ENCODE measurements at regions not wholly inside any gene's neighbourhood (a gene's known extent, or its start where the extent isn't known, plus 50 kb on each side); places are given as distances from the start of the nearest gene placed in this dataset.

DNA sequence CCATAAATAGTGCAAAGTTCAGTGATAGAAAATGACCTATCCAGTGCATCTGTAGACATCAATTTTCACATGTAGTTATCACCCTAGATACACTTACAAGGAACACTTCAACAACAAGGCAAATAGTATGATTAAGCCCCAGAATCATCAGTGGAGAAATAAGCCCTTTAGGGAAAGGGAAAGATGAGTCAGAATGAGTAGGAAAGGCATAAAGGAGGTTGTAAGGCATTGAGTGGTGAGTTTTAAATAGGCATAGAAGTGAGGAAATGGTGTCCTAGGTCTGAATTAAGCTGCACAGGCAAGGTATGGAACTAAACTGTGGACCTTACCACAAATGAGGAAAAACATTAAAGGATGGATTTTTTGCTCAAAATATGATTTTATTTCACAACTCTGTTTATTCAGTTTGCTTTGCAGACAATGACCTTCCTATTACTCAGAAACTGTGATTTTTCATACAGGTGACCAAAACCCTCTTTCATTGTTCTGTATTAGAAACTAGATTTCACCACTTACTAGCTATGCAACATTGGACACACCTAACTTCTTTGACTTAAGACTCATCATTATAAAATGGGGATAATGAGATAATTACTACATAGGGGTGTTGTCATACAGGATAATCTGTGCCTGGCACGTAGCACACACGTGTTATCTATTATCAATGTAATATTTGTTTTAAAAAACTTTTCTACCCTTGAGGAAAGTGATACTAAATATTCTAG lies 57.0 kb upstream of the MAP9 start:
- POLR2A ChIA-PET = no interaction called here

DNA sequence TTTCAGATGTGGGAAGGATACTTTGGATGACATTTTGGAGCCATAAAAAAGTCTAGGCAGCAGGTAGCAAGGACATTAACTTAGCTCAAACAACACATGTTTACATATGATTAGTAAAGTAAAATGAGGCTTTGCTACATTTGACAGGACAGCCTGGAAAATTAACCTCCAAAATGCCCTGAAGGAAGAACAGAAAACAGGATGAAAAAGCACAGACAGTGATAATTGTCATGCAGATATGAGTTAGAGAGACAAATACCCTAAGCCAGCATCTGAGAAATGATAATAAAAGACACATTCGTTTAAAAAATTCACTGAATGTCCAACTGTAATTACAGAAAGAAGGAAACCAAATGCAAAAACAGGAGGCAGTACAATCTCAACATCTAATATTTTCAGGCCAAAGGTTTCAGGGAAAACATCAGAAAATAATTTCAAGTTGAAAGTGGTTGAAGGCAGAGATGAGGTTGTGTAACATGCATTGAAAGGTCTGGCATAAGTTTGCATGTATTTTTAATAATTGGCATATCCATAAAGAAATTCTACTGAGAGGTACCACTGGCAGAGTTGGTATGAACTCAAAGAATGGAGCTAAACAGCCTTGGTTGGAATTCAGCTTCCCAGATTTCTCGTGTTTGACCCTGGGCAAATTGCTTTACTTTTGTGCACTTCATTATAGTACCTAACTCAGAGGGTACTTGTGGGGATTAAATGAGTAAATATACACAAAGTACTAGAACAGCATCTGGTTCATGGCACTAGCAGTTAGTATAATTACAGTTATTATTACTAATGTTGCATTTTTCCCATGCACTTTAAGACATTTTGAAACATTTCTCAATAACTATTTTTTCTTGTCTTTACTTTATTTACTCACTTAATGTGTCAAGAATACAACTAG lies 54.4 kb upstream of the MAP9 start:
- DNase-seq (ENCODE audit: unreplicated experiment) = no peak
- H3K4me1 Mint-ChIP-seq (ENCODE audit: insufficient read depth, unreplicated experiment) = peaks cover 6% of the 10 kb centered on the region
- H3K36me3 Mint-ChIP-seq (ENCODE audit: insufficient read depth, unreplicated experiment) = no peaks in the 10 kb centered on the region
- POLR2A ChIA-PET = interaction anchor here (0.7 kb wide), 1 partner anchor 212 kb away, joined by 3 read pairs; no protein-coding TSS in a partner anchor
- CTCF ChIA-PET = interaction anchor here (0.6 to 3.5 kb wide), 6 partner anchors 10 to 356 kb away, joined by 3 to 18 read pairs (median 4); no protein-coding TSS in a partner anchor
- BruUV-seq (replicated peaks) = no TSS peak
- TF ChIP-seq, protein P1, sequence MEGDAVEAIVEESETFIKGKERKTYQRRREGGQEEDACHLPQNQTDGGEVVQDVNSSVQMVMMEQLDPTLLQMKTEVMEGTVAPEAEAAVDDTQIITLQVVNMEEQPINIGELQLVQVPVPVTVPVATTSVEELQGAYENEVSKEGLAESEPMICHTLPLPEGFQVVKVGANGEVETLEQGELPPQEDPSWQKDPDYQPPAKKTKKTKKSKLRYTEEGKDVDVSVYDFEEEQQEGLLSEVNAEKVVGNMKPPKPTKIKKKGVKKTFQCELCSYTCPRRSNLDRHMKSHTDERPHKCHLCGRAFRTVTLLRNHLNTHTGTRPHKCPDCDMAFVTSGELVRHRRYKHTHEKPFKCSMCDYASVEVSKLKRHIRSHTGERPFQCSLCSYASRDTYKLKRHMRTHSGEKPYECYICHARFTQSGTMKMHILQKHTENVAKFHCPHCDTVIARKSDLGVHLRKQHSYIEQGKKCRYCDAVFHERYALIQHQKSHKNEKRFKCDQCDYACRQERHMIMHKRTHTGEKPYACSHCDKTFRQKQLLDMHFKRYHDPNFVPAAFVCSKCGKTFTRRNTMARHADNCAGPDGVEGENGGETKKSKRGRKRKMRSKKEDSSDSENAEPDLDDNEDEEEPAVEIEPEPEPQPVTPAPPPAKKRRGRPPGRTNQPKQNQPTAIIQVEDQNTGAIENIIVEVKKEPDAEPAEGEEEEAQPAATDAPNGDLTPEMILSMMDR (IDR thresholded peaks at IDR 0.05; ENCODE audit: unreplicated experiment) = no peak
- H3K27me3 Mint-ChIP-seq (ENCODE audit: insufficient read depth, unreplicated experiment) = no peaks in the 10 kb centered on the region
- no peak overlapping the region for H3K27ac Mint-ChIP-seq (ENCODE audit: low read depth, unreplicated experiment)
- no peaks in the 10 kb centered on the region for H3K9me3 Mint-ChIP-seq (ENCODE audit: unreplicated experiment)
- intact Hi-C loops (cut with micrococcal nuclease) = no loop called here
- H3K4me3 Mint-ChIP-seq (ENCODE audit: unreplicated experiment) = no peak overlapping the region

More for the DNA sequence above, 57.0 kb upstream of the MAP9 start:
- no peaks in the 10 kb centered on the region for H3K27me3 Mint-ChIP-seq (ENCODE audit: insufficient read depth, unreplicated experiment)
- no peak overlapping the region for H3K4me3 Mint-ChIP-seq (ENCODE audit: unreplicated experiment)
- no TSS peak for BruUV-seq (replicated peaks)
- H3K27ac Mint-ChIP-seq (ENCODE audit: low read depth, unreplicated experiment) = no peak overlapping the region
- TF ChIP-seq, protein P1 (IDR thresholded peaks at IDR 0.05; ENCODE audit: unreplicated experiment) = no peak
- intact Hi-C loops (cut with micrococcal nuclease) = no loop called here
- H3K9me3 Mint-ChIP-seq (ENCODE audit: unreplicated experiment) = no peaks in the 10 kb centered on the region
- DNase-seq (ENCODE audit: unreplicated experiment) = peak; percentile 76
- CTCF ChIA-PET = interaction anchor here (1.1 to 1.9 kb wide), 2 partner anchors 353 to 520 kb away, joined by 3 to 8 read pairs; partner anchors contain the start of gene CTSO
- H3K36me3 Mint-ChIP-seq (ENCODE audit: insufficient read depth, unreplicated experiment) = no peaks in the 10 kb centered on the region
- H3K4me1 Mint-ChIP-seq (ENCODE audit: insufficient read depth, unreplicated experiment) = peaks cover 6% of the 10 kb centered on the region

- H3K4me3 Mint-ChIP-seq (ENCODE audit: unreplicated experiment) = no peak overlapping the region
Measured at GRCh38 chr4:155428128-155428527, 51.4 kb upstream of the MAP9 start.

More at GRCh38 chr4:155428128-155428527, 51.4 kb upstream of the MAP9 start:
- Mint-ChIP-seq H3K27me3 (ENCODE audit: insufficient read depth, unreplicated experiment) (no peaks in the 10 kb centered on the region), H3K9me3 (ENCODE audit: unreplicated experiment) (no peaks in the 10 kb centered on the region), H3K4me1 (ENCODE audit: insufficient read depth, unreplicated experiment) (no peaks in the 10 kb centered on the region), H3K36me3 (ENCODE audit: insufficient read depth, unreplicated experiment) (no peaks in the 10 kb centered on the region), H3K27ac (ENCODE audit: low read depth, unreplicated experiment) (no peak overlapping the region)
- BruUV-seq (replicated peaks) = no TSS peak
- TF ChIP-seq, protein P1 (IDR thresholded peaks at IDR 0.05; ENCODE audit: unreplicated experiment) = no peak
- DNase-seq (ENCODE audit: unreplicated experiment) = no peak
- ChIA-PET CTCF (interaction anchor here (0.6 to 0.8 kb wide), 2 partner anchors 236 to 382 kb away, joined by 3 to 5 read pairs; no protein-coding TSS in a partner anchor), POLR2A (no interaction called here)
- intact Hi-C loops (cut with micrococcal nuclease) = no loop called here

Data from MCF 10A (cell line).